H9 (cell line): ENCODE measurements at regions not wholly inside any gene's neighbourhood (a gene's known extent, or its start where the extent isn't known, plus 50 kb on each side); places are given as distances from the start of the nearest gene placed in this dataset.

Experiments used
- DNase-seq: peaks from one replicate; pipeline ENCODE4 v3.0.0-alpha.2; 2017
- H2AFZ ChIP-seq: one replicate; pipeline ENCODE4 v1.6.1; 2013; ENCODE audit warnings: mild to moderate bottlenecking, low read length, control low read depth, moderate library complexity
- H2AK5ac ChIP-seq: 2 replicates; pipeline ENCODE4 v1.6.1; 2013; ENCODE audit warnings: low read length, control low read depth, mixed read lengths; ENCODE audit not compliant: insufficient read length
- H2BK120ac ChIP-seq: one replicate; pipeline ENCODE4 v1.6.1; 2013; ENCODE audit warnings: low read depth, mild to moderate bottlenecking, low read length, control low read depth, inconsistent platforms; ENCODE audit not compliant: poor library complexity, severe bottlenecking
- H2BK12ac ChIP-seq: 2 replicates; pipeline ENCODE4 v1.6.1; 2013; ENCODE audit warnings: low read length, control low read depth, mixed read lengths, low read depth; ENCODE audit not compliant: insufficient read length
- H2BK15ac ChIP-seq: 2 replicates; pipeline ENCODE4 v1.6.1; 2013; ENCODE audit warnings: low read depth, low read length, control low read depth
- H2BK20ac ChIP-seq: one replicate; pipeline ENCODE4 v1.6.1; 2013; ENCODE audit warnings: low read depth, mild to moderate bottlenecking, low read length, control low read depth, inconsistent platforms; ENCODE audit not compliant: poor library complexity, severe bottlenecking
- H2BK5ac ChIP-seq: 2 replicates; pipeline ENCODE4 v1.6.1; 2013; ENCODE audit warnings: low read length, control low read depth, mixed read lengths; ENCODE audit not compliant: insufficient read length
- H3K14ac ChIP-seq: 2 replicates; pipeline ENCODE4 v1.6.1; 2013; ENCODE audit warnings: low read length, control low read depth; ENCODE audit not compliant: insufficient read depth
- H3K18ac ChIP-seq: 2 replicates; pipeline ENCODE4 v1.6.1; 2013; ENCODE audit warnings: low read depth, mild to moderate bottlenecking, mixed read lengths, low read length, control low read depth; ENCODE audit not compliant: insufficient read length
- H3K23ac ChIP-seq: 2 replicates; pipeline ENCODE4 v1.6.1; 2013; ENCODE audit warnings: low read length, control low read depth, mixed read lengths, low read depth; ENCODE audit not compliant: insufficient read length
- H3K23me2 ChIP-seq: 2 replicates; pipeline ENCODE4 v1.6.1; 2013; ENCODE audit warnings: low read depth, mild to moderate bottlenecking, mixed read lengths, low read length, control low read depth; ENCODE audit not compliant: insufficient read length, poor library complexity, severe bottlenecking
- H3K27ac ChIP-seq: 2 replicates; pipeline ENCODE4 v1.5.1; 2013; ENCODE audit warnings: low read length, control low read depth, mixed read lengths, low read depth; ENCODE audit not compliant: insufficient read length
- H3K27me3 ChIP-seq: 2 replicates; pipeline ENCODE4 v1.6.1; 2013; ENCODE audit warnings: low read length, control low read depth, inconsistent platforms; ENCODE audit not compliant: insufficient read depth
- H3K4ac ChIP-seq: 2 replicates; pipeline ENCODE4 v1.6.1; 2013; ENCODE audit warnings: low read depth, mild to moderate bottlenecking, control low read depth, inconsistent platforms, low read length, moderate library complexity
- H3K4me1 ChIP-seq: 2 replicates; pipeline ENCODE4 v1.6.1; 2013; ENCODE audit warnings: low read length, control low read depth, inconsistent platforms; ENCODE audit not compliant: insufficient read depth
- H3K4me2 ChIP-seq: 2 replicates; pipeline ENCODE4 v1.6.1; 2013; ENCODE audit warnings: low read length, control low read depth, mixed read lengths; ENCODE audit not compliant: insufficient read length, insufficient read depth
- H3K56ac ChIP-seq: 2 replicates; pipeline ENCODE4 v1.6.1; 2013; ENCODE audit warnings: low read depth, mild to moderate bottlenecking, mixed read lengths, low read length, control low read depth; ENCODE audit not compliant: insufficient read length
- H3K79me1 ChIP-seq: 2 replicates; pipeline ENCODE4 v1.6.1; 2013; ENCODE audit warnings: low read depth, mild to moderate bottlenecking, moderate library complexity, low read length, control low read depth, inconsistent platforms; ENCODE audit not compliant: insufficient read depth, poor library complexity, severe bottlenecking
- H3K79me2 ChIP-seq: 2 replicates; pipeline ENCODE4 v1.6.1; 2013; ENCODE audit warnings: low read length, control low read depth, inconsistent platforms; ENCODE audit not compliant: insufficient read depth
- H3K9ac ChIP-seq: 2 replicates; pipeline ENCODE4 v1.6.1; 2013; ENCODE audit warnings: low read length, control low read depth, mixed read lengths; ENCODE audit not compliant: insufficient read length; ENCODE audit errors: extremely low read depth
- H3K9me3 ChIP-seq: one replicate; pipeline ENCODE4 v1.6.1; 2013; ENCODE audit warnings: low read depth, low read length, inconsistent platforms; ENCODE audit not compliant: control insufficient read depth
- H3T11ph ChIP-seq: one replicate; pipeline ENCODE4 v1.6.1; 2013; ENCODE audit warnings: mild to moderate bottlenecking, low read length, control low read depth, inconsistent platforms
- H4K20me1 ChIP-seq: one replicate; pipeline ENCODE4 v1.6.1; 2013; ENCODE audit not compliant: control insufficient read depth, insufficient read length, insufficient read depth
- H4K5ac ChIP-seq: 2 replicates; pipeline ENCODE4 v1.6.1; 2013; ENCODE audit warnings: low read depth, mild to moderate bottlenecking, mixed read lengths, low read length, control low read depth; ENCODE audit not compliant: insufficient read length
- H4K8ac ChIP-seq: replicated peaks from 2 replicates; pipeline ENCODE4 v1.6.1; 2013; ENCODE audit warnings: low read length, control low read depth, mixed read lengths, low read depth; ENCODE audit not compliant: insufficient read length
- H4K91ac ChIP-seq: 2 replicates; pipeline ENCODE4 v1.6.1; 2013; ENCODE audit warnings: low read depth, mild to moderate bottlenecking, moderate library complexity, mixed read lengths, low read length, control low read depth; ENCODE audit not compliant: insufficient read length
- H3K27ac Mint-ChIP-seq, 3 experiments: 2 replicates in 2 of 3; 3 replicates in 1 of 3; pipeline ENCODE4 v1.8.0; 2020 to 2021; ENCODE audit warnings: mixed read lengths in 3 of 3, mild to moderate bottlenecking in 1 of 3, moderate library complexity in 1 of 3
- H3K27me3 Mint-ChIP-seq: 2 replicates; pipeline ENCODE4 v1.8.0; 2021; ENCODE audit warnings: low read depth, mild to moderate bottlenecking, moderate library complexity, mixed read lengths
- H3K36me3 Mint-ChIP-seq, 3 experiments: 2 replicates in 2 of 3; 3 replicates in 1 of 3; pipeline ENCODE4 v1.8.0; 2020 to 2021; ENCODE audit warnings: low read depth in 3 of 3, mixed read lengths in 3 of 3; ENCODE audit not compliant: insufficient read depth in 1 of 3
- H3K4me1 Mint-ChIP-seq, 2 experiments: 2 replicates each; pipeline ENCODE4 v1.8.0; 2020; ENCODE audit warnings: mixed read lengths in 2 of 2
- H3K4me3 Mint-ChIP-seq, 2 experiments: 2 replicates in 1 of 2; 3 replicates in 1 of 2; pipeline ENCODE4 v1.8.0; 2020 to 2021; ENCODE audit warnings: mild to moderate bottlenecking in 2 of 2, mixed read lengths in 2 of 2, moderate library complexity in 1 of 2
- H3K9me3 Mint-ChIP-seq, 2 experiments: 2 replicates in 1 of 2; 3 replicates in 1 of 2; pipeline ENCODE4 v1.8.0; 2020; ENCODE audit warnings: mild to moderate bottlenecking in 2 of 2, mixed read lengths in 2 of 2, moderate library complexity in 1 of 2
- WGBS: extraction: QIAGEN DNeasy Blood & Tissue Kit; methylation state at CpG from one replicate; pipeline ENCODE4 v1.1.7; 2013; ENCODE audit warnings: missing lambda C conversion rate, low lambda C conversion rate, mixed read lengths; ENCODE audit not compliant: insufficient read length; ENCODE audit errors: extremely low coverage; 5-methylcytosine and 5-hydroxymethylcytosine counted together
- TF ChIP-seq, protein P1 (sequence below): fragments of 200-600 bp; sonication (generic); conservative IDR thresholded peaks from 3 replicates; pipeline ENCODE4 v1.8.0; 2021; ENCODE audit warnings: antibody characterized with exemption, mild to moderate bottlenecking

DNA sequence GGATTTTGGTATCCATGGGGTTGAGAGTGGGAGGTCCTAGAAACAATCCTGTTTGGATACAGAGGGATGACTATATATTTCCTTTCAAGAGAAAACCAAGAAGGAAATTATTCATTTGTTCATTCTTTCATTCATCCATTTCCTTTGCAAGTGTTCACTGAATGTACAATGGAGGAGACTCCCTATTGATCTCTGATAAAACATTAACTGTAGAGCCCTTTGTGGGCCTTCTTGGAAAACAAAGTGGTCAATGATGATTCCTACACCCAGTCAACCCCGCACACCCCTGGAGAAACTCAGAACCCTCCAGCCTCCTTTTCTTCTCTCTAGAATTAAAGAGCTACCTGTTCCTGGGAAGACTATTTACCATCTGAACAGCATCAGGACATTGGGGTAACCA is 247.3 kb downstream of the AUH start:
- Histone ChIP-seq H2BK12ac (no peak overlapping the region), H3K4ac (no peak overlapping the region), H3K23ac (no peak overlapping the region), H3K14ac (no peak overlapping the region), H2AK5ac (no peak overlapping the region), H2BK120ac (no peak overlapping the region), H4K20me1 (no peaks in the 10 kb centered on the region), H3K79me1 (no peaks in the 10 kb centered on the region), H2AFZ (no peak overlapping the region), H3K56ac (no peak overlapping the region), H2BK20ac (no peak overlapping the region), H4K91ac (no peak overlapping the region), H3K4me2 (no peak overlapping the region), H2BK15ac (no peak overlapping the region), H3K27me3 (no peaks in the 10 kb centered on the region; the same call in 1 of the 2 replicates), H3K27ac (no peak overlapping the region), H3K9ac (no peak overlapping the region), H3K79me2 (no peaks in the 10 kb centered on the region), H3K9me3 (no peaks in the 10 kb centered on the region), H3K23me2 (no peaks in the 10 kb centered on the region), H3T11ph (no peak overlapping the region), H3K18ac (no peak overlapping the region), H2BK5ac (no peak overlapping the region), H3K4me1 (peaks cover 2% of the 10 kb centered on the region; the same call in 1 of the 2 replicates), H4K8ac (no peak overlapping the region), H4K5ac (no peak overlapping the region)
- Mint-ChIP-seq H3K27me3 (peaks cover 9% of the 10 kb centered on the region), H3K27ac (no peak overlapping the region), H3K4me3 (no peak overlapping the region), H3K4me1 (peaks cover 18 to 19% of the 10 kb centered on the region in 2 experiments), H3K36me3 (peaks cover 0 to 6% (median 5%) of the 10 kb centered on the region in 3 experiments; a peak in 5 of 7 replicates), H3K9me3 (peaks cover 19 to 27% of the 10 kb centered on the region in 2 experiments)
- DNase-seq, result no peak
- TF ChIP-seq, protein P1, sequence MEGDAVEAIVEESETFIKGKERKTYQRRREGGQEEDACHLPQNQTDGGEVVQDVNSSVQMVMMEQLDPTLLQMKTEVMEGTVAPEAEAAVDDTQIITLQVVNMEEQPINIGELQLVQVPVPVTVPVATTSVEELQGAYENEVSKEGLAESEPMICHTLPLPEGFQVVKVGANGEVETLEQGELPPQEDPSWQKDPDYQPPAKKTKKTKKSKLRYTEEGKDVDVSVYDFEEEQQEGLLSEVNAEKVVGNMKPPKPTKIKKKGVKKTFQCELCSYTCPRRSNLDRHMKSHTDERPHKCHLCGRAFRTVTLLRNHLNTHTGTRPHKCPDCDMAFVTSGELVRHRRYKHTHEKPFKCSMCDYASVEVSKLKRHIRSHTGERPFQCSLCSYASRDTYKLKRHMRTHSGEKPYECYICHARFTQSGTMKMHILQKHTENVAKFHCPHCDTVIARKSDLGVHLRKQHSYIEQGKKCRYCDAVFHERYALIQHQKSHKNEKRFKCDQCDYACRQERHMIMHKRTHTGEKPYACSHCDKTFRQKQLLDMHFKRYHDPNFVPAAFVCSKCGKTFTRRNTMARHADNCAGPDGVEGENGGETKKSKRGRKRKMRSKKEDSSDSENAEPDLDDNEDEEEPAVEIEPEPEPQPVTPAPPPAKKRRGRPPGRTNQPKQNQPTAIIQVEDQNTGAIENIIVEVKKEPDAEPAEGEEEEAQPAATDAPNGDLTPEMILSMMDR, result no peak
- no CpG with 5 or more reads among the region's 1 CpG for WGBS
